ENCODE measurements at regions not wholly inside any gene's neighbourhood (a gene's known extent, or its start where the extent isn't known, plus 50 kb on each side); places are given as distances from the start of the nearest gene placed in this dataset.
"Not testable (repeated sequence)": the region's sequence is repeated elsewhere in the genome, so short reads cannot be mapped to it uniquely, and the experiment has no call there.

DNA sequence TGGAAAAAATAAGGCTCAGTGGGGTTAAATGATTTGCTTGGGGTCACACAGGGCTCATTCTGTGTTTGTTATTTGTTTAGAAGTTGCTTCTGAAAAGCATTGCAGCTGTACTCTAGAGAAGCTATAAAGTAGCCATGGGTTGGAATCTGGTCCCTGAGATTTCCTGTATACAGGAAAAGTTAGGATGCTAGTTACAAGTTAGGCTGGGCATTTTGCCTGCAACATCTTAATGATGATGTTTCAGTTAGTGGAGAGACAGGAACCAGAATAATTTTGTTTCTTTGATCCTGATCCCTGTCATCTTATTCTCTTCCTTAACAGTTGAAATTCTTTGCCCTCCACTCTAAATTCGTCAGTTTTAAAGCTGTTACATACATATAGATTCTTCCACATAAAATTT is 445.3 kb downstream of the OTOL1 start:
- Histone ChIP-seq H4K20me1 (ENCODE audit: insufficient read depth, low read length, poor library complexity, severe bottlenecking) (no peaks in the 10 kb centered on the region), H3K4me2 (ENCODE audit: low read depth, low read length, poor library complexity, severe bottlenecking) (no peak overlapping the region), H3K4me1 (ENCODE audit: insufficient read depth, low read length, poor library complexity, severe bottlenecking) (peaks cover 42% of the 10 kb centered on the region), H3K4me3 (ENCODE audit: low read length, poor library complexity, severe bottlenecking) (no peak overlapping the region), H3K9me2 (replicated peaks; ENCODE audit: low read depth, low read length) (no peaks in the 10 kb centered on the region), H3F3A (ENCODE audit: low read depth) (peaks cover 9% of the 10 kb centered on the region), H2AFZ (ENCODE audit: low read length) (no peak overlapping the region), H3K9ac (ENCODE audit: low read depth, low read length, poor library complexity, severe bottlenecking) (no peak overlapping the region), H3K27me3 (ENCODE audit: insufficient read depth, low read length, poor library complexity, severe bottlenecking) (no peaks in the 10 kb centered on the region), H3K79me2 (ENCODE audit: insufficient read depth, low read length) (no peaks in the 10 kb centered on the region), H3K9me3 (ENCODE audit: insufficient read depth, low read depth, low read length) (peaks cover 7% of the 10 kb centered on the region; the same call in 1 of the 2 replicates), H3K36me3 (ENCODE audit: insufficient read depth, low read length) (no peaks in the 10 kb centered on the region)
- no peak for TF ChIP-seq EZH2phosphoT487 (IDR thresholded peaks at IDR 0.05; ENCODE audit: borderline replicate concordance)
- no peak for TF ChIP-seq CTCF (conservative IDR thresholded peaks at IDR 0.05; ENCODE audit: low read length)

GRCh38 chr3:161943801-161944345 is 447.3 kb downstream of the OTOL1 start:
- H3K27me3 ChIP-seq (ENCODE audit: insufficient read depth, low read length, poor library complexity, severe bottlenecking); H3K4me2 ChIP-seq (ENCODE audit: low read depth, low read length, poor library complexity, severe bottlenecking): not testable (repeated sequence)

GRCh38 chr3:161946443-161946960 is 449.9 kb downstream of the OTOL1 start:
- H2AFZ ChIP-seq (ENCODE audit: low read length): no peak overlapping the region
- peak overlapping the region; percentile 32 for H3K4me2 ChIP-seq (ENCODE audit: low read depth, low read length, poor library complexity, severe bottlenecking)
- no peak overlapping the region for H3K4me3 ChIP-seq (ENCODE audit: low read length, poor library complexity, severe bottlenecking)
- no peak overlapping the region for H3K9ac ChIP-seq (ENCODE audit: low read depth, low read length, poor library complexity, severe bottlenecking)
- H3K4me1 ChIP-seq (ENCODE audit: insufficient read depth, low read length, poor library complexity, severe bottlenecking): peaks cover 15% of the 10 kb centered on the region
- H3K36me3 ChIP-seq (ENCODE audit: insufficient read depth, low read length): no peaks in the 10 kb centered on the region
- no peaks in the 10 kb centered on the region for H4K20me1 ChIP-seq (ENCODE audit: insufficient read depth, low read length, poor library complexity, severe bottlenecking)
- peaks cover 7% of the 10 kb centered on the region; the same call in 1 of the 2 replicates for H3K9me3 ChIP-seq (ENCODE audit: insufficient read depth, low read depth, low read length)
- H3K27me3 ChIP-seq (ENCODE audit: insufficient read depth, low read length, poor library complexity, severe bottlenecking): no peaks in the 10 kb centered on the region
- H3K9me2 ChIP-seq (replicated peaks; ENCODE audit: low read depth, low read length): no peaks in the 10 kb centered on the region
- H3K79me2 ChIP-seq (ENCODE audit: insufficient read depth, low read length): no peaks in the 10 kb centered on the region
- TF ChIP-seq EZH2phosphoT487 (IDR thresholded peaks at IDR 0.05; ENCODE audit: borderline replicate concordance) (no peak), CTCF (conservative IDR thresholded peaks at IDR 0.05; ENCODE audit: low read length) (peak; percentile 24; the same call in 1 of the 2 replicates)
- peaks cover 3% of the 10 kb centered on the region; the same call in 1 of the 2 replicates for H3F3A ChIP-seq (ENCODE audit: low read depth)

More at GRCh38 chr3:161943801-161944345, 447.3 kb downstream of the OTOL1 start:
- not testable (repeated sequence) for H3K36me3 ChIP-seq (ENCODE audit: insufficient read depth, low read length); H4K20me1 ChIP-seq (ENCODE audit: insufficient read depth, low read length, poor library complexity, severe bottlenecking); H3F3A ChIP-seq (ENCODE audit: low read depth); H3K9ac ChIP-seq (ENCODE audit: low read depth, low read length, poor library complexity, severe bottlenecking); H2AFZ ChIP-seq (ENCODE audit: low read length); H3K4me3 ChIP-seq (ENCODE audit: low read length, poor library complexity, severe bottlenecking); H3K9me3 ChIP-seq (ENCODE audit: insufficient read depth, low read depth, low read length); H3K79me2 ChIP-seq (ENCODE audit: insufficient read depth, low read length); H3K9me2 ChIP-seq (replicated peaks; ENCODE audit: low read depth, low read length)
- peaks cover 40% of the 10 kb centered on the region for H3K4me1 ChIP-seq (ENCODE audit: insufficient read depth, low read length, poor library complexity, severe bottlenecking)

All from Loucy (cell line).